ENCODE measurements at regions not wholly inside any gene's neighbourhood (a gene's known extent, or its start where the extent isn't known, plus 50 kb on each side); places are given as distances from the start of the nearest gene placed in this dataset.
A peak's percentile ranks its signal among the peaks of the same experiment; 100 is the strongest.
"Not testable (repeated sequence)": the region's sequence is repeated elsewhere in the genome, so short reads cannot be mapped to it uniquely, and the experiment has no call there.

DNA sequence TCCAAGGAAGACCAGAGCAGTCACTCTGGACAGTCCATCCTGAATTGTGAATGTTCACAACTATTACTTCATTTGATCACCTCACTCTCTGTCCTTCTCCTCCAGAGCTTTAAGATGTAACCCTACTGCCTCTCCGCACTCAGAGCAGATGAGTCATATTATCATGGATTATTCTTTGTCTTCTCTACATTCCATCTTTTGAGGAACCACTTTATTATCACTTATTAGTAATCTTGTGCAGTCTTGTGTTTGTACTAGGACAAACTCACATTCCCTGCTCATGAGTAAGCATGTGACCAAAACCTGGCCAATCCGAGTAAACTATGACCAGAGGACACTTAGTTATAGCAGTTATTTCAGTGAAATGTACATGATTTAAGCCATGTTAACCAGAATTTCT is 401.5 kb upstream of the ADGRB3 start:
- no peak for DNase-seq

- no peak for DNase-seq
Observed at GRCh38 chr6:68229566-68229965, 405.5 kb upstream of the ADGRB3 start.

GRCh38 chr6:68226460-68226859 is 408.6 kb upstream of the ADGRB3 start:
- peak; percentile 12 for DNase-seq

GRCh38 chr6:68225729-68226128 is 409.4 kb upstream of the ADGRB3 start:
- DNase-seq = no peak

DNA sequence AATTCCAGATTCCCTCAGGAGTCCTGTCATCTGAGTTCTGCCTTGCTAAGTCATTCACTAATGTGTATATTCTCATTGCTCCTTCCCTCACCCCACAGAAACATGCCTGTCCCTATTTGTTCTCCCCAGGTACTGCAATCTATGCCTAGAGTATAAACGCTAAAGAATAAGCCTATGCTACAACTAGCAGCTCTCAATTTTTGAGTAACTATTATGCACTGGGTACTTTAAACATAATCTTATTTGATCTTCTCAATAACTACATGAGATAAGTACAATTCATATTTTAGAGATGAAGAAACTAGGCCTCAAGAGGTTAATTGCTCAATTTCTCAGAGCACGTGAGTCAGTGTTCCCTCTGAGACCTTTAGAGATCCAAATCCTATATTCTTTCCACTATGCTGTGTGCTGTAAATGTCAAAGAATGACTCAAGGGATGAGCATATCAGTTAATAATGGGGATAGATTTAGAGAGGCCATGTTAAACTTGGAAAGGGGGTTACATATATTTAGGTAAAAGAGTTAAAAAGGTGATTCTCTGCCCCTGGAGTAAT is 423.8 kb upstream of the ADGRB3 start:
- DNase-seq = no peak

DNA sequence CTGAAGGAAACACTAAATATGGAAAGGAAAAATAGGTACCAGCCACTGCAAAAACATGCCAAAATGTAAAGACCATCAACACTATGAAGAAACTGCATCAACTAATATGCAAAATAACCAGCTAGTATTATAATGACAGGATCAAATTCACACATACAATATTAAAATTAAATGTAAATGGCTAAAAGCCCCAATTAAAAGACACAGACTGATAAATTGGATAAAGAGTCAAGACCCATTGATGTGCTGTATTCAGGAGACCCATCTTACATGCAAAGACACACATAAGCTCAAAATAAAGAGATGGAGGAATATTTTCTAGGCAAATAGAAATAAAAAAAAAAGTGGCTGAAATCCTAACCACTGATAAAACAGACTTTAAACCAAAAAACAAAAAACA is 427.5 kb upstream of the ADGRB3 start:
- not testable (repeated sequence) for DNase-seq

GRCh38 chr6:68200929-68201328 is 434.2 kb upstream of the ADGRB3 start:
- DNase-seq = no peak

GRCh38 chr6:68197356-68197755 is 437.7 kb upstream of the ADGRB3 start:
- DNase-seq = no peak

DNA sequence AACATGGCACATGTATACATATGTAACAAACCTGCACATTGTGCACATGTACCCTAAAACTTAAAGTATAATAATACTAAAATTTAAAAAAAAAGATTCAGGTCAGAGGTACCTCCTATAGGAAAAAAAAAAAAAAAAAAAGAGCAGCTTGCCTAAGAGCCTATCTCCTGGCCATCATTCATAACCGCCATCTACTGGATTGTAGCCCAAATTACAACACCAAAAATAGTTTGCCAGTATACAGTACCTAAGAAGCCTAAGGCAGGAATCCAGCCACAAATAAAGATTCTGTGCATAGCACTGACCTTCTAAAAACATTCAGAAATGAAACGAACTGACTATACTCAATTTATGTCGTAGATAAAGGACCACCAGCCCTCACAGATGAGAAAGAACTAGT is 438.4 kb upstream of the ADGRB3 start:
- peak; percentile 25 for DNase-seq

DNA sequence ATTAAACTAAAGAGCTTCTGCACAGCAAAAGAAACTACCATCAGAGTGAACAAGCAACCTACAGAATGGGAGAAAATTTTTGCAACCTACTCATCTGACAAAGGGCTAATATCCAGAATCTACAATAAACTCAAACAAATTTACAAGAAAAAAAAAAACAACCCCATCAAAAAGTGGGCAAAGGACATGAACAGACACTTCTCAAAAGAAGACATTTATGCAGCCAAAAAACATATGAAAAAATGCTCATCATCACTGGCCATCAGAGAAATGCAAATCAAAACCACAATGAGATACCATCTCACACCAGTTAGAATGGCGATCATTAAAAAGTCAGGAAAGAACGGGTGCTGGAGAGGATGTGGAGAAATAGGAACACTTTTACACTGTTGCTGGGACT is 439.3 kb upstream of the ADGRB3 start:
- not testable (repeated sequence) for DNase-seq

DNA sequence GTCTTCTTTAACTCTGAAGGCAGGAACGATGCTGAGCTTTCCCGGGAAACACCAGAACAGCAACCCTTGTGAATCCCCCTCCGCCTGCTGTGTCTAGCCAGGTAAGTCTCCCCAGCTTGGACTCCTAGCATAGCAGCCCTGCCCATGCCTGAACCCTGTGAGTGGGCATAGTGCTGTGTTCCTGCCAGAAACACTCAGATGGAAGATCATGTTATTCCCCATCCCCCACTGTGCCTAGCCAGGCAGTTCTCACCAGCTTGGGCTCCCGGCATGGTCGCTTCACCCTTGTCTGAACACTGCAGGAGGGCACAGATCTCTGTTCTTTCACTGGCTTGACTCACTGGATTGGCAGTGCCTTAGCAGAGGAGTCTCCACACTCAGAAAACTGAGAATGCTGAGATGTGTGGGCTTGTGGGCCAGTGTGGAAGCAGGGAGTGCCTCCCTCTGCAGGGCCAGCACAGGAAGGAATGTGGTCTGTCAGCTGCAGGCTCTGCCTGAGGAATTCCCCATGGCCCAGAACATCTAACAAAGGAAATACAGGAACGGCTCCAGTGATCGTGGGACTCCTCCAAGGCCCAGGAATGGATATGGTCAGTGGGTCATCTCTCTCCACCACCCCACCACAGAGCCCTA is 440.1 kb upstream of the ADGRB3 start:
- DNase-seq = no peak

DNA sequence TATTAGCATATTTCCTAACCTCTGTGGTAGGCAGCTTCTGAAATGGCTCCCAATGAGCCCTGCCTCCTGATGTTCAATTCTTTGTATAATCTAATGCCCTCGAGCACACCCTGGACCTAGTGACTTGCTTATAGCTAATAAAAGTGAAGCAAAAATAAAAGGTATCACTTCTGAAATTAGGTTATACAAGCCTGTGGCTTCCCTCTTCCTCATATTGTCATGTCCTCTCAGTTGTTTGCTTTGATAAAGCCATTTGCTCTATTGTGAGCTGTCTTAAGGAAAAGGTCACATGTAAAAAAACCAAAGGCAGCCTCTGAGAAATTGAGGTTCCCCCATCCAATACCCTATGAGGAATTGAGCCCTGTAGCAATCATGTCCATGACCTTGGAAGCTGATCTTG is 442.1 kb upstream of the ADGRB3 start:
- DNase-seq = no peak

DNA sequence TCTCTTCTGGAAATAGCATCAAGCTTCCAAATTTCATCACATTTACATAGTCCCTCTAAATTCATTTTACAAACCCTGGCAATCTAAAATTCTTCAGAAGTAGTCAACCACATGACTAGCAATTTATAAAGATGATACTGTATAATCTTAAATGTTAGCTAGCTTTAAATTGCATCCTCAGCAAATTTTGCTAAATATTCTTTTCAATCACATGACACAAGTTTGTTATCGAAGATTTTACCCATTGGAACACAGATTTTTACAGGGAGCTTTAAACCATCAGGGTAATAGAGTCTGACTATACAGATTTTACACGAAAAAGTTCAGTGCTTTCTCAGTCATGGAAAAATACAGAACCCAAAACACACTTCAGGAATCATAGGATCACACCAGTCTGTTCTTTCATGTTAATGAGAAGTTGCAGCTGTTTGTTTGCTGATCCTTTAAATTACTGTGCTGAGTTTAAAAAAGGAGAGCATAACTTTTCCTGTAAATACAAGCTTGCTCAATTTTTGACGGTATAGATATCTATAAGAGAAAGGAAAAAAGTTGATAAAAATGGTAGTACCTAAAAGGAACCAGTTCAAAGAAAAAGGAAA is 445.8 kb upstream of the ADGRB3 start:
- no peak for DNase-seq

DNA sequence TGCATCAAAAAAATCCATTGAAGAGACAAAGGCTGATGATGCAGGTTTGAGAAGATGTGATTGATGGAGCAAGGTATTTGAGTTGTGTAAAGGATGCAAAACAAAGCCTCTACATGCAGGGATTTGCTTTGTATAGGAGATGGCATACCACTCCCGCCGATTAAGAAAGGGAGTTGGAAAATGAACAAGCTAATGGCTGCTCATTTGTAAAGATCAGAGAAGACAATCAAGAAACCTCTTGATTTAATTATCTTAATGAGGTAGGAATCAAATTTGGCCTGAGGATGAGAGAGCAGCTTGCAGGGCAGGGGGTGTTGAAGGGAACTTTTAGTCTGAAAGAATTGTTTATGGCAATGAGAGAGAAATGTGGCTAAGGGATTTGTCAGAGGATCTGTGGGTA is 448.2 kb upstream of the ADGRB3 start:
- no peak for DNase-seq

DNA sequence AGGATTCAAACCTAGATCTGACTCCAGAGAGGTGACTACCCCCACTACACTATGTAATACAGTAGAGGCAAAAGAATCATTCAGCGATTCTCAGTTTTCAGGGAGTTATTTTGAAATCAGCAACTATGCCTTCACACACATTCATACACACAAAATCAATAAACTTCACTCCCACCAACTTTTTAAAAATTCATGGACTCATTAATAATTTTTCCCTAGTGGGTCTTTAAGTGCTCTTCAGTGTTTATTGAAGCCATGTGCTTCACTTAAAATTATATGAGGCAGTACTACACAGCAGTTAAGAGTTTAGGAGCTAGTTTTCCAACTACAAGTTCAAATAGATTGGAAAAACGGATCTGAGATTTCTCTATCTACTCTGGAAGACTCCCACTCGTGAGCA is 452.7 kb upstream of the ADGRB3 start:
- no peak for DNase-seq

DNA sequence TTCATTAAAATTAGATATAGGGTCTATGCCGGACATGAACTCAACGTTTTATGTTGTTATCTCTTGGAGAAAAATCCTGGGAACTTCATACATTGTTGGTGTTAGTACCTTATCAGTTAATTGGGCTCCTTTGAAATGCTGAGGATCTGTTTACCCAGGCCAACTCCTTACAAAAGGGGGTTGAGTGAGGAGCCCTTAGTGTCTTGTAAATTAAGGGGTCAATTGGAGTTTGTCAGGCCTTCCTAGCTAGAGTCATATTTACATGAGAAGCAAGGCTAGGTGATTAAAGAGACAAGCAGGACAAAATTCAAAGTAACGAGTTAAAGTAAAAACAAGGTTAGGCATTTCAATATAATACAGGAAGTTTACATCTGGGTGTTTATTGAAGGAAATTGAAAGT is 454.1 kb upstream of the ADGRB3 start:
- DNase-seq = not testable (repeated sequence)

DNA sequence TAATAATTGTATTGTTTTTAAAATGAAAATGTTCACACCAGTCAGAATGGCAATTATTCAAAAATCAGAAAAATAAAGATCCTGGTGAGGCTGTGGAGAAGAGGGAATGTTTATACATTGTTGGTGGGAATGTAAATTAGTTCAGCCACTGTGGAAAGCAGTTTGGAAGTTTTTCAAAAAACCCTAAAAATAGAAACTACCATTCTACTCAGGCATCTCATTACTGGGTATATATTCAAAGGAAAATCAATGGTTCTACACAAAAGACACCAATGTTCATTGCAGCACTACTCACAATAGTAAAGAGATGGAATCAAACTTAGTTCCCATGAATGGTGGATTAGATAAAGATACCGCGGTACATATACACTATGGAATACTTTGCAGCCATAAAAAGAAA is 461.5 kb upstream of the ADGRB3 start:
- no peak for DNase-seq

DNA sequence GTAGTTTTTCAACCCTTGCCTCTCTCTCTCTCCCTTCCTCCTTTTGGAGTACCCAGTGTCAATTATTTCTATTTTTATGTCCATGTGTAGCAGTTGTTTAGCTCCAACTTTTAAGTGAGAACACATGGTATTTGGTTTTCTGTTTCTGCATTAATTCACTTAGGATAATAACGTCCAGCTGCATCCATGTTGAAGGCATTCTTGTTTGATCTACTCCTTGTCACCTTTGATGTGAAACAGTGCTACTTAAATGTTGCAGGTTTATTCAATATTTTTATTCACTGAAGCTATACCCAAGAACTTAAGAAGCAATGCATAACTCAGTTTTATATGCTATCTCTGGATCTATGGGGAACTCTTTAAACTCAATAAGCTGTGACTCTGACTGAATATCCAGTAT is 465.2 kb upstream of the ADGRB3 start:
- no peak for DNase-seq

GRCh38 chr6:68167604-68168003 is 467.5 kb upstream of the ADGRB3 start:
- DNase-seq = no peak

GRCh38 chr6:68160812-68161211 is 474.3 kb upstream of the ADGRB3 start:
- DNase-seq = not testable (repeated sequence)

- DNase-seq = no peak
Observed at GRCh38 chr6:68160348-68160747, 474.7 kb upstream of the ADGRB3 start.

- DNase-seq = no peak
Observed at GRCh38 chr6:68159433-68159832, 475.6 kb upstream of the ADGRB3 start.

GRCh38 chr6:68158256-68158655 is 476.8 kb upstream of the ADGRB3 start:
- no peak for DNase-seq

- DNase-seq = no peak
Observed at GRCh38 chr6:68144667-68145066, 490.4 kb upstream of the ADGRB3 start.

DNA sequence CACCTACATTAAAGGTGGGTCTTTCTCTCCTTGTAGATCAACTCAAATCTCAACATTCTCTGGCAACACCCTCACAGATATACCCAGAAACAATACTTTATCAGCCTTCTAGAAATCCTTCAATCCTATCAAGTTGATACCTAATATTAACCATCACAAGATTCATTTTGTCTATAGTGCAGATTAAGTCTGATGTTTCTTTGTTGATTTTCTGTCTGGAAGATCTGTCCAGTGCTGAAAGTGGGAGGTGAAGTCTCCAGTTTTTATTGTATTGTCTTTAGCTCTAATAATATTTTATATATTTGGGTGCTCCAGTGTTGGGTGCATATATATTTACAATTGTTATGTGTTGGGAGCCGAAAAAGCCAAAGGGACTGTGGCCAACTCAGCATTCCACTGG is 493.9 kb upstream of the ADGRB3 start:
- DNase-seq = no peak
